GF-D8 (cell line): ENCODE measurements at regions not wholly inside any gene's neighbourhood (a gene's known extent, or its start where the extent isn't known, plus 50 kb on each side); places are given as distances from the start of the nearest gene placed in this dataset.
"Not testable (repeated sequence)": the region's sequence is repeated elsewhere in the genome, so short reads cannot be mapped to it uniquely, and the experiment has no call there.

Experiments
- DNase-seq: peaks from one replicate; lab custom pipeline; 2025; lab: John Stamatoyannopoulos, UW

DNA sequence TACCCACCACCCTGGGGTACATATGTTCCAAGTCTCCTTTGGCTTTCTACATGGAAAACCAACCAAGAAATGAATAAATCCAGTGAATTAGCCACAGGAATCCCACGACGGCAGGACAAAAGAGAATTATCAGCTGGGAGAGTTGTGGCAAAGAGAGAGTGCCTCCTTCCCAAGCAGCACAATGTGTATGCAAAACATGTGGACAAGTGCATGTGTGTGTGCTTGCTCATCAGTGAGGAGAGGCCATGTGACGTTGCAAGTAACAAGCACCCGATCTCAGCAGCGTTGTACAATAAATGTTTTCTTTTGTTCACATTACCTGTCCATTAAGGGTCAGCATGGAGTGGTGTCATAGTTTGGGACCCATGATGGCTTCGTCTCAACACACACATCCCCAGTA is 50.0 kb upstream of the EMX2 start:
- no peak for DNase-seq

DNA sequence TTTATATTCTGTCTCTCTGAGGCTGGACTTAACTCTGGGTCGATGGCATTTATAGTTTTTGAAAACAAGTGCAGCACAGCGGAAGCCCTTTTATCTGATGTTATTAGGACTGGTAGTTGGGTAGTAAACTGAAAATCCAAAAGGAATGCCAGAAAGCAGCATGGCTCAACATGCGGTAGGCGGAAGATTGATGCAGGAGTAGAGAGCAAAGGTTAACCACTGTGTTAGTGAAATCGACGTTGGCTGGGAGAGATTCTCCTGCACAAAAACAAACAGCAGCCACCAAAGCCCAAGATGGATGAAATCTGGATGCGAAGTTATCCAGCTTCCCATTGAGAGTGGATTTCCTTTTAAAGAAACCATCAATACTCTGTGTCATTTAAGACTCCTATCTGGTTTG is 54.5 kb upstream of the EMX2 start:
- DNase-seq = no peak

DNA sequence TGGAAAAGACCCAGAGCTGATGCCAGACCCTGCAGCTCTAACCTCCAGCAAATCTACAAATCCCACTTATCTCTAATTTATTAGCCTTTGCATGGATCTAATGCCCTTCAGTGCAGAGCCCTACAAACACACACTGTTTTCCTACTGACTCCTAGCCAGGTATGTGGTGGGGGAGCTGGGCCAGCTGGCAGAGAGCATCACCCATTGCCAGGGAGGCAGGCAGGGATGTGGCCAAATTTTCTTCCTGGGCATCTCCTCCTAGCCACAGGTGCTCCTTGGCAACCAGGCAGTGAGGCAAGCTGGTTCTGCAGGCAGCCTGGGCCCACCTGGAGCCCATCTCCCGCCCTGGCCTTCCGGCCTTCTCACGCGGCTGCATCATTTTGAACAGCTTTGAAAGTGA is 55.9 kb upstream of the EMX2 start:
- DNase-seq = no peak

DNA sequence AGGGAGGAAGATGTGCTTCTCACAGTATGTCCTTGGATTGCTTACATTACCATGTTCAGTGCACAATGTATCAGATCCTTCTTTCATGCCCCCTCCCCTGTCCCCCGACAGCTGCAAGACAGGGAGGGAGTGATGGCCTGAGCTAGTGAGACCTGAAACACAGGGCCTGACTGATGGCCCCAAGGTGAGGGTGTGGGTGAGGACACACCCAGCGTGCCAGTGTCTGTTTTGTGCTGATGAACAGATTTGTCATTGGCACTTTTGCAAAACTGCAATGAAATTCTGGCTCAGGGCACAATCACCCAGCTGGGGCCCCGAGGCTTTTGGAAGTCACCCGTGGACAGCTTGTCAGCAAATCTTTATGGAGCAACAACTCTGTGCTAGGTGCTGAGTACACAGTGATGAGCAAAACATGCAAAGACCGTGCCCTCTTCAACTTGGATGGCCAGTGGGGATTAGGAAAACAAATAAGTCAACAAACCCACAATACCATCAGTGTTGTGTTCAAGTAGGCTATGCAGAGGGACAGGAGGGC is 59.4 kb upstream of the EMX2 start:
- no peak for DNase-seq

DNA sequence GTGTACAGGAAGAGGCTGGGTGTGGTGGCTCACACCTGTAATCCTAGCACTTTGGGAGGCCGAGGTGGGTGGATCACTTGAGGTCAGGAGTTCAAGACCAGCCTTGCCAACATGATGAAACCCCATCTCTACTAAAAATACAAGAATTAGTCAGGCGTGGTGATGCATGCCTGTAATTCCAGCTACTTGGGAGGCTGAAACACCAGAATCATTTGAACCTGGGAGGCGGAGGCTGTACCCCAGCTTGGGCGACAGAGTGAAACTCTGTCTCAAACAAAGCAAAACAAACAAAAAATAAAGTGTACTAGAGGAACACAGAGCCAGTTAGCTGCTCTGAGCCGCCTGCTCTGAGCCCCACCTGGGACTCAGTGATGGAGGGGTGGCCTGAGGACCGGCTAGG is 61.5 kb upstream of the EMX2 start:
- DNase-seq = not testable (repeated sequence)

DNA sequence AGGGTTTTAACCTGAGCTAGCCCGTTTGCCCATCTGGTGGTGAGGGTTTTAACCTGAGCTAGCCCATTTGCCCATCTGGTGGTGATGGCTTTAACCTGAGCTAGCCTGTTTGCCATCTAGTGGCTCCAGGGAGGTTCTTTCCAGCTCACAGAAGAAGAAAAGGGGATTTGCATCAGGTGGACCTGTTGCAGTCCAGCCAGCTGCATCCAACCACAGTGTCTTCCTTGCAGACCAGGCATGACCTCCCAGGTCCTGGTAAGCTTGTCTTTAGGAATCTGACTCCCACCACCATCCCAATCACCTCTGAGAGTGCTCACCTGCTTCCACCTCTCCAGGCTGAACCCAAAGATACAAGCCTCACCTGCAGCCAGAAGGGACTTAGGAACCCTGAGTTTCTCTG is 62.4 kb upstream of the EMX2 start:
- no peak for DNase-seq

DNA sequence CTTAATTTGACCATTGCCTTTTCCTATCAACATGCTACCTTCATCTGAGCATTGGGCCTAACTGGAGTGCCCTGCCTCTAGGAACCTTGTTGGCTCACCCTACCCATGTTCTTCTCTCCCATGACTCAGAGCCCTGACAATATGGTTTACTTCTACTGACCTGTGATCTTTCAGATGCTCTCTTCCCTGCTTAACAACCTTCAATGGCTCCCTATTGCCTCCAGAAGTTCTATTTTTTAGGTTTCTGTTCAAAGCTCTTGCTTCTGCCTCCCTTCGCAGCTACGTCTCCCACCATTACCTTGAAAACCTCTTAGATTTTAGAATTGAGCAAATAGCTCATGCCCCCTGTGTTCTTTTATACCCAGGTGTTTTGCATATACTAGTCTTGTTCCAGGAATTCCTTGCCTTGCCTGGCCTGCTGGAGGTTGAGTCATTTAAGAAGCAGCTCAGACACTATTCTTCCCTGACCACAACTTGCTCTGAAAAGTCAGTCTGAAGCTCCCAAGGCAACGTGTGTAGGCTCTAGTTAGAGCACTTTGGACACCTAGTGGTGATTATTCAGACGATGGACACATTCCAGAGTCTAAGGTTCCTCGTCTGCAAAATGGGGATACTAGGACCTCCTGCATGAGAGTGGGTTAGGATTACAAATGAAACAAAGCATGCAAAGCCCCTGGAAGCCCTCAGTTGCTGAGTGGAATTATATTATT is 64.4 kb upstream of the EMX2 start:
- peak; percentile 26 for DNase-seq

DNA sequence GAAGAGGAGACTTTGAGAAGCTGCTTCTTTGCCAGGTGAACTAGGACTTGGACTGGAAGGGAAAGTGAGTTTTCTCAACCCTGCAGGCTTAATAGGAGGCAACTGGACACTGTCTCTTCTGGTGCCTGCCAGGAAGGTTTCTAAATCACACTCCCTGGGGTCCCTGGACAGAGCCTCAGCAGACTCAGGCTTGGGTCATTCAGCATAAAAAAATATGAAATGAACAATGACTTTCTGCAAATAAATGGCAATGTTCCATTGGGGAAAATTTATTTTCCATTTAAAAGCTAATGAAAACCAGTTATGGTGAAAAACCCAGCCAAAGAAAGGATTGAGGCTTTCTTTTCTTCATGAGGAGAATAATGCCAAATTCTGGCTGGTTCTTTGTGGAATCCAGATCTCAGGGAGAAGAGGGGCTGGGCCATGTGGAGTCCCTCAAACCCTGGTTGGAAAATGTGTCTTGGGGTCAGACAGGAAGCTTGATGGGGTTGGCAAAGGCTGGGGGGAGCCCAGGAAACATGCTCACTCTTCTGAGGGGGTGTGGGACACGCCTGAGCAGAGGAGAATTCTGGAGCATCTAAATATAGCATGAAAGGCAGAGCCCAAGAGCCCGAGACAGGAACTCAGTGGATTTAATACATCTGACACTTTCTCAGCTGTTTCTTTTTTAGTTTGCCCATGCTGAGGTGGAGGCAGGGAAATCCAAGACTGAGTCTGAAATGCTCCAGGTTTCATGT is 65.2 kb upstream of the EMX2 start:
- no peak for DNase-seq

DNA sequence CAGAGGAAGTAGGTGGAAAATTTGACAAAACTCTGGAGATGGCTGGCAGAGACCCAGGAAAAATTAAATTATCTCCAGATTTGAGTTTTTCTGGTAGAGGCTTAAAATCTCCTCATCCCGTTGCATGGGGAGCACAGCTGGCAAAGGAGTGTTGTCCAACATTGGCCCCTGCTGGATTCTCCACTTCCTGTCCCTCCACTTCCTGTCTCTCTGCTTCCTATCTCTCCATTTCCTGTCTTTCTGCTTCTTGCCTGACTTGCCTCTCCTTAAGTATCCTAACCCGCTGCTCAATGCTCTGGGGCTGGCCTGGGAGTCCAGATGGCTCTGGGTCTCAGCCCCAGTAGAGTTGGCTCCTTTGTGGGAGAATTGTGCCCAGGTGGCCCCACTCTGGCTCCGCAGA is 65.8 kb upstream of the EMX2 start:
- DNase-seq = no peak

DNA sequence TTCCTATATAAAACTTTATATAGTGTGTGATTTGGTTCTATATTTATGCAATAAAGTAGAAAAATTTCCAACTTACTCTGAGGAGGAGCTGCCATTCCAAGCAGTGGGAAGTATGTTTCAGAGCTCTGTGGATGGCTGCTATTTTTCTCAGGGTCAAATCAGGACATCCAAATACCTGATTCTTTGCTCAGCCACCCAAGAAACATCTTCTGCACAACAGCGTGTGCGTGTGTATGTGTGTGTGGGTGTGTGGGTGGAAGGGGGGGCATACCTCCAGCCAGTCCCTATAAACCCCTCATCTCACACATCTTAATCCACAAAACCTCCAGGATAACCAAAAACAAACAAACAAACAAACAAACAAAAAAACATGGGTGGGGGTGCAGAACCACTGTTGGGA is 66.3 kb upstream of the EMX2 start:
- DNase-seq = no peak

DNA sequence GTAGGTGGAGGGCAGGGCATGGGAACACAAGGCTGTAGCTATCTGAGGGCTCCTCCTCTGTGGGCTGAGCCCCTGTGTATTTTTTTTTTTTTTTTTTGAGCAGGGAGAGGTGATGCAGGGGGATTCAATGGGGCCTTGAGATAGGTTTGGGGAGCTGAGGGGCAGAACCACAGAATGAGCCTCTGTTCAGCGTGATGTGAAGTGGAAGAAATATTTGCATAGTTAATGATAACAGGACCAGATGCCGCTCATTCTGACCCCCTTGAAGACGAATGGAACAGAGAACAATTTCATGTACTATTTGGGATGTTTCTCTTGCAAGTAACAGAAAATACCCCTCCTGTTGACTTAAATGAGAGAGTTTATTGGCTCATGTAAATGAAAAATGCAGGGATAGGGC is 69.7 kb upstream of the EMX2 start:
- DNase-seq = no peak

DNA sequence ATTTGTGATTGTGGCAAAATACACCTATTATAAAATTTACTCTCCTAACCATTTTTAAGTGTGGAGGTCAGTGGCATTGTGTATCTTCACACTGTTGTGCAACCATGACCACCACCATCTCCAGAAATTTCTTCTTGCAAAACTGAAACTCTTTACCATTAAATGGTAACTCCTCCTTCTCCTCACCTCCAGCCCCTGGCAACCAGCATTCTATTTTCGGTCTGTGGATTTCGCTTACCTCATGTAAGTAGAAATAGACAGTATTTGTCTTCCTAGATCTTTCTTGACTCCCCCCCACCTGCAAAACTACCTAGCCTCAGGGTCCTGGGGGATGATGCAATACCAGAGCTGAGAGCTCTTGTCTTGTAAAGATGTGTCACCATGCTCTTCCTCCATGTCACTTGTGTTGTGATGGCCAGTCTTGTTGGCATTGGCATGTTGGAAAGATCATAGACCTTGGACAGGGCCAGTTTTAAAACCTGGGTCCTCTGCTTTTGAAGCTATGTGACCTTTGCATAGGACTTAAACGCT is 71.1 kb upstream of the EMX2 start:
- no peak for DNase-seq

DNA sequence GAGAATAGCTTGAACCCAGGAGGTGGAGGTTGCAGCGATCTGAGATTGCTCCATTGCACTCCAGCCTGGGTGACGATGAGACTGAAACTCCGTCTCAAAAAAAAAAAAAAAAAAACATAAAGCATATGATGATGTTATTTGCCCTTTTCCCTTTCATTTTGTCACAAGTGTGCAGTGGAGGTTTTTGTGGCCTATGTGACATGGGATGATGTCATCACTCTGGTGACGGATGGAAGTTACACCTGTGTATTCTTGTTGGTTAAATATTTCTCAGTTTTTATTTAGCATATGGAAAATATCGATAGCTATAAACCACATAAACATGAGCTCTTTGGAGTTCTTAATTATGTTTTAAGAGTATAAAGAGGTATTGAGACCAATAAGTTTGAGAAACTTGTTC is 71.8 kb upstream of the EMX2 start:
- DNase-seq = no peak

DNA sequence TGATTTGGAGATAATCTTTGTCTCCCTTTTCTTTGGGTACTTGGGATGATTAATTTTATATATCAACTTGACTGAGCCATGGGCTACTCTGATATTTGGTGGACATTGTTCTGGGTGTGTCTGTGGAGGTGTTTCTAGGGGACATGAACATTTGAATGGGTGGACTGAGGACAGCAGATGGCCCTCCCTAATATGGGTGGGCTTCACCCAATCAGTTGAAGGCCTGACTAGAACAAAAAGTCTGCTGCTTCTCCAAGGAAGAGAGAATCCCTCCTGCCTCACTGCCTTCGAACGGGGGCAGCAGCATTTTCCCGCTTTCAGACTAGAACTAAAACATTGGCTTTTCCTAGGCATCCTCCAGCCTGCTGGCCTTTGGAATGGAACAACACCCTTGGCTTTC is 73.9 kb upstream of the EMX2 start:
- no peak for DNase-seq

DNA sequence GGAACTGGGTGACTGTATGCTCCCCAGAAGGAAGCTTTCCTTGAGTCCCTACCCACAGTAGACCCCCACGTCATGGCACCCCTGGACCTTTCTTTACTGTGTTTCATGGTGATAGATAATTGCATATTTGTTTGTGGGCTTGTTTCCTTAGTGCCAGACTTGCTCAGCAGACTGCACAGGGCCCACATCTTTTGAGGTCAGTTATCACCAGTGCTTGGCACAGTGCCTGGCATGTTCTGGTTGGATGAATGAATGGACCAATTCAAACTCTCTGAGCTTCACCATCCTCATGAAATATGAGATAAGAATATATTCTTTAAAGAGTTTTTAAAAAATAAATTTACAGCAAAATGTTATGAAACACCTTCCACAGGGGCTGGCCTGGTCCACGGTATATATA is 78.4 kb upstream of the EMX2 start:
- no peak for DNase-seq

DNA sequence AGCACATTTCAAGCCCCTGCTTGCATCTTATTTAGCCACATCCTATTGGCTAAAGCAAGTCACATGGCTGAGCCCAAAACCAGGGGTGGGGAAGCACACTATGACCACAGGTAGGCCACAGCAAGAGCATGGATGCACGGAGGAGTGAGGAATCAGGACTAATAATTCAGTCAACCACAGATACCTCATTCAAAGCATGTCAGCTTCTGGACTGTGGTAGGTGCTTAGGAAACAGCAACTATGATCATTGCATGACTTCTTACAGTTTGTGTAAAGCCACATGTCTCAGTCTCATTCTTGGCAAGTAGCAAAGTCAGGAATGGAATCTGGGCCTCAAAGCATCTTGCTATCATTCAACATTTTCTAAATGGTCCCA is 79.0 kb upstream of the EMX2 start:
- DNase-seq = no peak

DNA sequence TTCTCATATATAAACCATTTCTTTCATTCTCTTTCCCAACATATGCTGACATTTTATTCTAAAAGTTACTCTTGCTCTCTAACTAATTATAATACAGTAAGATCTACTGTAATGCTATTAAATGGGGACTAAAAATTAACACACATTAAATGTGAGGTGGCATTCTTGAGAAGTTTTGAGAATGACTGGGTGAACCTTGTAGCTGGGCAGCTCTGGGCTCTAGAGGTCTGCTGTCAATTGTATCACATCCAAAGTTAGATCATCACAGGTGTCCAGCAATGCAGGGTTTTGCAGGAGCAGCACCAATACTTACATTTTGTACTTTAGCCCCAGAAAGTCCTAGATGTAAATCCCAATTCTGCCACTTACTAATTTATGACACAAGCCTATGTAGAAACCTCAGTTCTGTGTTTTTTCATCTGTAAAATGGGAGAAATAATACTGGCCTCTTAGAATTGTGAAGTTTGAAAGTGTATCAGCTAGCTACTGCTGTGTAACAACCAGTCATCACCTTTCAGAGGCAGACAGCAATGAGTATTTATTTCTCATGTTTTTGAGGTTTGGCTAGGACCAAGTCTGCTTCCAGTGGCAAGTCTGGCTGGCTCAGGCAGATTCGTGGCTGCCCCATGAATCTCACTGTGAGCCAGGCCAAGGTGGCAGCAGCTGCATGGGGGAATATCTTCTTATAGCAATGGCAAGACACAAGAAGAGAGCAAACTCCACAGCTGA is 79.6 kb upstream of the EMX2 start:
- DNase-seq = no peak

DNA sequence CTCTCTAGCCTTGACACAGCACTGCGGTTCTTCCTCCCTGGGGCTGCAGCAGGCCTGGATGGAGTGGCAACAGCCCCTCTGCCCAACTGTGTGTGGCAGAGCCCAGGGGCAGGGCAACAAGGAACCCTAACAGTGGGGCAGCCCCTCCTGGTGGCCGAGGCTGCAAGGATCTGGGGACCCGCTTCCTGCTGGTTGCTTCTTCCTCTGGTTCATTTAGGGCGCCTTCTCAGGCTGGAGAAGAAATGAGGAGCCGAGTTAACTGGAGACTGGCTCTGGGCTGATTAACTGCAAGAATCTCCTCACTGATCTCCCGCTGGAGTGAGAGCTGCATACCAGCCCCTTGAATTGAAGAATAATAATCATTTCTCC is 80.1 kb upstream of the EMX2 start:
- DNase-seq = no peak

DNA sequence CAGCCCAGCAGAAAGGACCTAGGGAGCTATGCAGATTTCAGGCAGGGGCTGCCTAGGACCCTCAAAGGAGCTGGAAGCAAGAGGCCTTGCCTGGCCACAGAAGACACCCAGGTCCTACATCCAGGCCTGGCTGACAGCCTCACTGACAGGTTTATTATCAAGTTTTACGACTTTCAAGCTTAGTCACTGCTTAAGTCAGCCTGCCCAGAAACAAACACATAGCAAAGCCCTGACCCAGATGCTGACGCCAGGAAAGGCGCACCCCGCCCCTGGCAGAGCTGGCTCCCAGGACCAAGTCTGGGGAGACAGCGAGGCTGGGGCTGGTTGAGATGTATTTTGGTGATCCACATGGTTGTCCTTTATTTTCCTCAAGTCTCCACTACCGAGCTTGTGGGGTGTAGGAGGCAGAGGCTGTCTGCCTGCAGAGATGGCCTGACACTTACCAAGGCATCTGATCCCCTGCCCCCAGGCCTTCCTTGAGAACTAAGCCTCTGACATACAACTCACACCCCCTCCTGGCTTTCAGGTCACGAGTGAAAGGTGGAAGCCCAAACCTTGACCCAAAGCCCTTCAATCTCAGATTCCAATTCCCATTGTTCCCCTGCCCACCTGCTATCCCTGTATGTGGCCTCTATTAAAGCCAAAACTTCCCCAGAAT is 80.7 kb upstream of the EMX2 start:
- DNase-seq = no peak

DNA sequence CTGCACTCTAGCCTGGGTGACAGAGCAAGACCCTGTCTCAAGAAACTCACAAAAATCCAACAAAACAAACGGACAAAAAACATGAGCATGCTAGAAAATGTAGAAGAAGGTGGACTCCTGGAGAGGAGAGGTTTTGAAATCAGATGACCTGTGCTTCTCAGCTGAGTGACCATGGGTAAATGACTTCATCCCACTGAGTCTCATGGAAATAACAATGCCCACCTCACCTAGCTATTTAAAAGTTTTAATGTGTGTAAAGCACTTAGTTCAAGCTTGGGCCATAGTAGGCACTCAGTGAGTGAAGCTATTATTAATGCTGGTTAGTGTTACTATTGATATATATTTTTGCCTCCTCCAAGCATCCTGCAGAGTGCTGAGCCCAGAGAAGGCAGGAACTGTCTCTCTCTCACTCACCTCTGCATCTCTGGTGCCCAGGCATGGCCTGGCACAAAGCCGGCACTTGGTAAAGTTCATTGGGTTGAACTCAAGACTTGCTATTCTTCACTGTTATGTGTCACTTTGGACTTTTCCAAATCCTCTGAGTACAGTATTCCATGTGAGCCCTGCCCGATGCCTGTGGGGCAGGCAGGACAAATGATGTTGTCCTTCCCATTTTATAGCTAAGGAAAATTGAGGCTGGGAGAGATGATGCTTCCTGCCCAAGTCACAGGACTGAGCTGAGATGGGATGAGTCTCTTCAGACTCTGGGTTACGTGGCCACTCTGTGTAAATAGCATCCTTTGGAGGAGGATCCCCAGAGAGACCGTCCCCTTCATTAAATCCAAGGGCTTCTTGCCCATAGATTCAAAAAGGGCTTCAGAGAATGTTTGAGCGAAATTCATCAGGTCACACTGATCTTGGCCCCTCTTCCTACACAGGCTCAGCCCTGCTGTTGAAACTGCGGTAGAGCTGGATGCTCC is 81.4 kb upstream of the EMX2 start:
- no peak for DNase-seq

DNA sequence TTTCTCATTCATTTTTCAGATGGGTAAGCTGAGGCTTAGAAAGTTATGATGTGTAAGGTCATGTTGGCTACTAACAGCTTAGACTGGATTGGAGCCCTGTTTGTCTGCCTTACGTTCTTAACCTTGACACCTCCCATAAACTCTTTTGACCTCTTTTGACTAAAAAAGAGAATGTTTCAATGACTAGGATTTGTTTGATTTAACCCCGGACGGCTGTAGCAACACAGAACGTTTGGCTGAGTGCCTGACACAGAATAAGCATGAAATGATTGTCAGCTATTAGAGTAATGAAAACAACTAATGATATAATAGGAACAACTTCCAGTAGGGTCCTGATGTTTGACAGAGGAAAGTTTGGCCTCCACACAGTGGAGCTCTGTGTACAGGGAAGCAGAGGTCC is 83.3 kb upstream of the PDZD8 start:
- DNase-seq = no peak
